ENCODE measurements at regions not wholly inside any gene's neighbourhood (a gene's known extent, or its start where the extent isn't known, plus 50 kb on each side); places are given as distances from the start of the nearest gene placed in this dataset.

DNA sequence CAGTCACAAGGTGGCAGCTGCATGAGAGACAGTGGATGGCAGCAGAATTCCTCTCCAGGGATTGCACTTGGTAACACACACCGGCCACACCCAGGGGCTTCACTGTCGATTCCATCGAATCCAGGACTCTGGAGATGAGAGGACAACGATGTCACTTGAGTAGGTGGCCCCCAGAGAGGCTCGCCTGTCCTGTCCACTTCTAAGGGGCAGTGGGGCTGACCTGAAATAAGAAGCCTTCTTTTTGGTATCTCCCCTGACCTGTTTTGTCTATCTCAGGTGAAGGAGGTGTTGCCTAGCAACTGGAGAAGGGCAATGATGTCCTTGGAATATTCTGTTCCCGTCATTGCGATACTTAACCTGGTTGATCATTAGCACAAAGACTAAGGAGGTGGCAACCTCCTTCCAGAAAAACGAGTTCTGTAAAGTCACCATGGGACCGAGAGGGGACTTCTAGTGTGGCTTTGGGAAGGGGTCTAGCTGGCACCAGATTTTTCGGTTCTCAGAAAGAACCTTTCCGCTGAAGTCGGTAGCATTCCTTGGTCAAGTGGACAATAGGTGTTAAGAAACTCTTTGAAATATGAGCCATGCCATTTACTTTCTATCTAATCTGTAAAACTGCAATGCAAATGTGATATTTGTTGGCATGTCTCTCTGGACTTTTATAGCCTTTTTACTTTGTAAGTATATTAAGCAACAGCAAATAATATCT, 85.2 kb upstream of the TMPRSS2 start:
- no peak for DNase-seq (ENCODE audit: low spot score)

DNA sequence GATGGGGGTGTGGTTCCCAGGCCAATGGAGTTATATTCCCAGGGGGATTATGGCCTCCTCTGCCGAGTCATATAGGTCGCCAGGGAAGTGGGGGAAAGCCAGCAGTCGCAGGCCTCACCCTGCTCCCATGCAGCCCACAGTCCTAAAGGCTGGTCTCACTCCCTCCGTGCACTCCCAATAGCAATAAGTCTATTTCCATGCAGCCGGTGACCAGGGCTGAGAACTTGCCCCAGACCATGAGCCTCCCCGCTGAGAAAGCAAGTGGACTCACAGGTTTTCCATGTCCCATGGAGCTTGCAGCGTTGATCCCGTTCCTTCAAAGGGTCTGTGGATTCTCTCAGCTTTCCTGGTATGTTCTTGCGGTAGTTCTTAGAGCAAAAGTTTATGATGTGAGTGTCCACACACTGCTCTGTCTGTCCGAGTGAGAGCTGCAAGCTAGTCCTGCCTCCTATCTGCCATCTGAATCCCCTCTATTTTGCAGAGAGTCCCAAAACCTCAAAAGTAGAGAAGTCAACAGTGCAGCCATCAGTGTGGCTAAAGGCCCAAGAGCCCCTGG, 81.7 kb upstream of the TMPRSS2 start:
- DNase-seq (ENCODE audit: low spot score), result no peak

DNA sequence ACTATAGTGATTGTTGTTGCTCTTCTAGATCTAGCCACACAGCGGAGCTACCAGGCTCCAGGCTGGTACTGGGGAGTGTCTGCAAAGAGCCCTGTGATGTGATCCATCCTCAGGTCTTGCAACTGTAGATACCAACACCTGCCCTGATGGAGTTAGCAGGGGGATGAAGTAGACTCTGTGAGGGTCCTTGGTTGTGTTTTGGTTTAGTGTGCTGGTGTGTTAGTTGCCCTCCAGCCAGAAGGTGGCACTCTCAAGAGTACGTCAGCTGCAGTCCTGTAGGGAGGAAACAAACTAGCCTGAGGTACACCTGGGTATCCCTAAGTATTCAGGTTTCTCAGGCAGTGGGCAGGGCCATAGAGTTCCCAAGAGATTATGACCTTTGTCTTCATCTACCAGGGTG, 81.2 kb upstream of the TMPRSS2 start:
- no peak for DNase-seq (ENCODE audit: low spot score)

- no peak for DNase-seq (ENCODE audit: low spot score)
Measured at GRCh38 chr21:41585199-41585994, 77.4 kb upstream of the TMPRSS2 start.

DNA sequence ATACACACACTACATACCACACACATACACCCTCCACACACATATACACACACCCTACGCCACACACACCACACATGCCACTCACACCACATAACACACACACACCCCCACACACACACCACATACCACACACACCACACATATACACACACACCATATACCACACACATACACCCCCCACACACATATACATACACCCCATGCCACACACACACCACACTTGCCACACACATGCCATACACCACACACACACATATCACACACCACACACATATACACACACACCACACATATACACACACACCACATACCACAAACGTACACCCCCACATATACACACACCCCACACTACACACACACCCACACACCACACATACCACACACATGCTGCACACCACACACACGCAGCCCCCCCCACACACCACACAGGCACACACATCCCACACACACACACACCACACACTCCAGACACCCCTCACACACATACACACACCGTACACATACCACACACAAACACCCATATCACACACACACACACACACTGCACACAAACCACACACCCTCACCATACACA, 76.7 kb upstream of the TMPRSS2 start:
- DNase-seq (ENCODE audit: low spot score), result no peak

- DNase-seq (ENCODE audit: low spot score), result no peak
Measured at GRCh38 chr21:41583274-41583790, 75.4 kb upstream of the TMPRSS2 start.

- DNase-seq (ENCODE audit: low spot score), result no peak
Measured at GRCh38 chr21:41582866-41583265, 74.9 kb upstream of the TMPRSS2 start.

- DNase-seq (ENCODE audit: low spot score), result no peak
Measured at GRCh38 chr21:41582298-41582840, 74.4 kb upstream of the TMPRSS2 start.

- no peak for DNase-seq (ENCODE audit: low spot score)
Measured at GRCh38 chr21:41581592-41582228, 73.8 kb upstream of the TMPRSS2 start.

DNA sequence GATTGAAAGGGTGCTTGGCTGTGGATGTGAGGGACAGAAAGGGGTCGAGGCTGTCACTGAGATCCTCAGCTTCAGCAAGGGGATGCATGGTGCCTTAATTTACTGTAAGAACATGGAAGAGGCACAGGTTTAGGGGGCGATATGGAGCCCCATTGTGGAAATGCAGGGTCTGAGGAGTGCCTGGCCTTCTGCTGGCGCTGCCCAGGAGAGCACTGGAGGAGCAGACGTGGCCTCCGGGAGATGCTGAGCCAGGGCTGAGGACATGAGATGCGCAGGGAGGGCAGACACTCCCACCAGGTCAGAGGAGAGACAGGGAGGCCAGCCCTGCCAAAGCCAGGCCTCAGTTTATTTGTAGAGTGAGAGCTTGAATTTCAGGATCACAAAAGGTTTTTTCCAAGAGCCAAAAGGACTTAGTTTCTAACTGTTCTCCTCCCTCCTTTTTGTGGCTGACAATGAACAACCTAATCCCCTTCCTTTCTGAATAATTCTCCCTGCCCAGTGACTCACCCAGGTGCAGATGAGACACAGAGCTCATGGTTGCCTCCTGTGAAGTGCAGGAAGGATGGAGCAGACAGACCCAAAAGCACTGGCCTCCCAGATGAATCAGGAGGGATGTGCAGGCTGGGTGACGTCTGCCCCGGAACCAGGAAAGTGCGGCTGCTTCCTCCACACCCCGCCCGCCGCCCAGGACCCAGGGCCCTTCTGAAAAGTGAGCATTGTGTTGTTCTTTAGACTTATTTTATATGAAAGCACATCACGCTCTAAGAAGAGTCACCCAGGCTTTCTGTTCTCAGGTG, 73.0 kb upstream of the TMPRSS2 start:
- no peak for DNase-seq (ENCODE audit: low spot score)

- DNase-seq (ENCODE audit: low spot score), result no peak
Measured at GRCh38 chr21:41579692-41580091, 71.7 kb upstream of the TMPRSS2 start.

GRCh38 chr21:41578716-41579115, 70.8 kb upstream of the TMPRSS2 start:
- no peak for DNase-seq (ENCODE audit: low spot score)

DNA sequence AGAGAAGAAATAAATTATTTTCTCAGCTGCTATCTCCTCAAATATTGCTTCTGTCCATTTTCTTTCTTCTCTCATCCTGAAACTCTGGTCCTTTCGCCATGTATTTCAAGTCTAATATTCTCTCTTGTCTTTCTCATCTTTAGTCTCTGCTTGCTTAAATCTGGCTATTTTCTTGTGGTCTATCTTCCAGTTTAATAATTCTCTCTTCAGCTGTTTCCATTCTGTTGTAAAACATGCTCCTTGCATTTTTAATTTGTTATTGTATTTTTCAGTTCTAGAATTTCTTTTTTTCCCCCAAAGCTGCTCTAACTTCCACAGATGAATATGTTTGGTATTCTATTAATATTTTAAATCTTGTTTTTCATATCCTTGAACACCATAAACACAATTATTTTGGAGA, 70.1 kb upstream of the TMPRSS2 start:
- no peak for DNase-seq (ENCODE audit: low spot score)

DNA sequence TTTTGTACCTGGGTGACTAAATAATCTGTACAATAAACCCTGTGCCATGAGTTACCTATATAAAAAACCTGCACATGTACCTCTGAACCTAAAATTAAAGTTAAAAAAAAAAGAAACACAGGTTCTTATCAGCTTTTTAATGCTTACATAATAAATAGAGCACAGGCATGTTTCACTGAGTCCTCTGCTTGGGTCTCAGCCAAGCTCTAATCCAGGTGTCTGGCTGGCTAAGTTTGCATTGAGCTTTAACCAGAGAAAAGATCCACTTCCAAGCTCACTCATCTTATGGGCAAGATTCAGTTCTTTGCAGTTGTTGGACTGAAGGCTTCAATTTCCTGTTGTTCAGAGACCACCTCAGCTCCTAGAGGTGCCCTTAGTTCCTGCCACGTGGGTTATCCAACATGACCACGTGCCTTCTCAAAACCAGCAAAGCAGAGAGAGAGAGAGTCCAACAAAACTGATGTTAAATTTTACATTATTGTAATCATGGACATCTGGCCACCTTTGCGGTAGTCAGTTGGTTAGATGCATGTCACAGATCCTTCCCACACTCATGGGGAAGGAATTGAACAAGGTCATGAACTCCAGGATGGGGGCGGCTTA, 68.2 kb upstream of the TMPRSS2 start:
- DNase-seq (ENCODE audit: low spot score), result no peak

DNA sequence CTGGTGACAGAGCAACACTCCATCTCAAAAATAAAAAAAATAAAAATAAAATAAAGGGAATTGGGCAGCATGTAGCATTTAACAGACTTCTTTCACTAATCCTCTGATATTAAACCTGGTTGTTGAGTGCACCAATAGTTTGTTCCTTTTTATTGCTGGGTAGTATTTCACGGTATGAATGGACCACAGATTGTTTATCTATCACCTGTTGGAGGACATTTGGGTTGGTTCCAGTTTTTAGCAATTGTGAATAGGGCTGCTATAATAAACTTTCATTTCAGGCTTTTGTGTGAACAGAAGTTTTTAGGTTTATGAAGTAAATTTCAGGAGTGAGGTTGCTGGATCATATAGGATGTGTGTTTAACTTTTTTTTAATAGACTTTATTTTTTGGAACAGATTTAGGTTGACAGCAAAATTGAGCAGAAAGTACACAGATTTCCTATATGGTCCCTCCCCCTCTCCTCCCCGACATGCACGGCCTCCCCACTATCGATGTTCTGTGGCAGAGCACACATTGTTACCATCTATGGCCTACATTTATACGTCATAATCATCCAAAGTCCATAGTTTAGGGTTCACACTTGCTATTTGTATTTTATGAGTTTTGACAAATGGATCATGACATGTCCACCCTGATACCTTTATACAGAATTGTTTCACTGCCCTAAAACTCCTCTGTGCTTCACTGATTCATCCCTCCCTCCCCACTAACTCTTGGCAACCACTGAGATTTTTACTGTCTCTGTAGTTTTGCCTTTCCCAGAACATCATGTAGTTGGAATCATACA, 66.1 kb upstream of the TMPRSS2 start:
- no peak for DNase-seq (ENCODE audit: low spot score)

- DNase-seq (ENCODE audit: low spot score), result no peak
Measured at GRCh38 chr21:41571938-41572510, 64.1 kb upstream of the TMPRSS2 start.

DNA sequence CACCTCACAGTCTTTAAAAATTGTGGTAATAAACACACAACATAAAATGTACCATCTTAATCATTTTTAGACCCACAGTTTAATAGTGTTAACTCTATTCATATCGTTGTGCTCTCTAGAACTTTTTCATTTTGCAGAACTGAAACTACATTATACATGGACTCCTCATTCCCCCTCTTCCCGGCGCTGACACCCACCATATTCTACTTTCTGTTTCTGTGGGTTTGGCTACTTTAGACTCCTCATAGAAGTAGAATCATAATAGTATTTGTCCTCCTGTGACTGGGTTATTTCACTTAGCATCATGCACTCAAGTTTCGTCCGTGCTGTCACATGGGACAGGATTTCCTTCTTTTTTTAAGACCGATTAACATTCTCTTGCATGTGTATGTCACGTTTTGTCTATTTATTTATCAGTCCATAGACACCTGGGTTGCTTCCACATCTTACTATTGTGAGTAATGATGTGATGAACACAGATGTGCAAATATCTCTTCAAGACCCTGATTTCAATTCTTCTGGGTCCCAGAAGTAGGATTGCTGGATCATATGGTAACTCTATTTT, 62.9 kb upstream of the TMPRSS2 start:
- no peak for DNase-seq (ENCODE audit: low spot score)

GRCh38 chr21:41568606-41569385, 60.8 kb upstream of the TMPRSS2 start:
- no peak for DNase-seq (ENCODE audit: low spot score)

Measured in H4 (cell line).